Endothelial cell of umbilical vein (primary cell): ENCODE measurements at regions not wholly inside any gene's neighbourhood (a gene's known extent, or its start where the extent isn't known, plus 50 kb on each side); places are given as distances from the start of the nearest gene placed in this dataset.

Source experiments
- BruUV-seq: library from RNA; stranded (reverse); fragments of 400-500 nt; replicated peaks from 2 replicates; lab custom pipeline; 2021; lab: Mats Ljungman, UMichigan
- CTCF ChIA-PET: fragments of 300-600, 350-600 bp; sonication (Branson Sonifier 250); formaldehyde crosslinking; loops from one replicate; lab custom pipeline; 2021; ENCODE audit warnings: antibody characterized with exemption, inconsistent platforms; lab: Charles Lee
- POLR2A ChIA-PET: fragments of 300-600, 350-600 bp; sonication (Branson Sonifier 250); formaldehyde crosslinking; loops from one replicate; lab custom pipeline; 2021; ENCODE audit warnings: antibody characterized with exemption, inconsistent platforms; lab: Charles Lee
- DNase-seq: peaks from one replicate; pipeline ENCODE4 v3.0.0-alpha.2; 2011; ENCODE audit warnings: low read depth, low spot score
- FAIRE-seq: peaks from 2 replicates; lab custom pipeline; 2011; peaks lifted over from hg19 to GRCh38; lab: Jason Lieb, UNC
- H2AFZ ChIP-seq: 2 replicates; pipeline ENCODE4 v1.6.0; 2012; ENCODE audit warnings: low read depth, low read length, control low read depth, inconsistent platforms
- H3K27ac ChIP-seq: 2 replicates; pipeline ENCODE4 v1.5.1; 2011; ENCODE audit warnings: low read depth, mild to moderate bottlenecking, control low read depth, low read length, moderate library complexity; ENCODE audit not compliant: insufficient read depth
- H3K27me3 ChIP-seq, 2 experiments: 2 replicates each; pipeline versions ENCODE4 v1.6.0 to v1.6.1; 2011; ENCODE audit warnings: low read length in 2 of 2, mixed read lengths in 1 of 2; ENCODE audit not compliant: control insufficient read depth in 2 of 2, insufficient read depth in 2 of 2
- H3K36me3 ChIP-seq, 2 experiments: 2 replicates in 1 of 2; 3 replicates in 1 of 2; pipeline ENCODE4 v1.5.1; 2011; ENCODE audit warnings: low read length in 2 of 2, mild to moderate bottlenecking in 1 of 2, moderate library complexity in 1 of 2; ENCODE audit not compliant: control insufficient read depth in 2 of 2, insufficient read depth in 2 of 2; ENCODE audit errors: extremely low read depth in 1 of 2
- H3K4me1 ChIP-seq: 3 replicates; pipeline ENCODE4 v1.5.1; 2011; ENCODE audit warnings: mild to moderate bottlenecking, low read length; ENCODE audit not compliant: control insufficient read depth, insufficient read depth; ENCODE audit errors: extremely low read depth
- H3K4me2 ChIP-seq: 2 replicates; pipeline ENCODE4 v1.6.1; 2011; ENCODE audit warnings: low read length, control low read depth, mixed read lengths; ENCODE audit not compliant: insufficient read depth
- H3K4me3 ChIP-seq, 3 experiments: fragments of 200-600 bp in 1 of 3; sonication (generic), shearing (Covaris generic) in 1 of 3; replicated peaks in 1 of 3; 2 replicates each; pipeline ENCODE4 v1.5.1; 2011 to 2016; ENCODE audit warnings: control low read depth in 3 of 3, low read length in 3 of 3, mild to moderate bottlenecking in 2 of 3, inconsistent platforms in 1 of 3, low read depth in 1 of 3, moderate library complexity in 1 of 3; ENCODE audit not compliant: insufficient read depth in 1 of 3
- H3K79me2 ChIP-seq: 2 replicates; pipeline ENCODE4 v1.6.0; 2012; ENCODE audit warnings: low read length, inconsistent platforms; ENCODE audit not compliant: control insufficient read depth, insufficient read depth
- H3K9ac ChIP-seq: replicated peaks from 2 replicates; pipeline ENCODE3; 2011; ENCODE audit warnings: low read length, control low read depth; ENCODE audit not compliant: insufficient read depth; ENCODE audit errors: extremely low read depth
- H3K9me1 ChIP-seq: replicated peaks from 3 replicates; pipeline ENCODE4 v1.6.0; 2011; ENCODE audit warnings: mild to moderate bottlenecking, low read length; ENCODE audit not compliant: control insufficient read depth, insufficient read depth; ENCODE audit errors: extremely low read depth
- H3K9me3 ChIP-seq: replicated peaks from 2 replicates; pipeline ENCODE4 v1.5.1; 2012; ENCODE audit warnings: low read length, inconsistent platforms; ENCODE audit not compliant: control insufficient read depth, insufficient read depth
- H4K20me1 ChIP-seq: replicated peaks from 2 replicates; pipeline ENCODE3; 2011; ENCODE audit warnings: mild to moderate bottlenecking, low read length; ENCODE audit not compliant: control insufficient read depth, insufficient read depth; ENCODE audit errors: extremely low read depth
- CTCF ChIP-seq, 2 donors: IDR thresholded peaks; 1 replicate in 1 of 2; 2 replicates in 1 of 2; pipeline ENCODE4 v1.5.1; 2011; ENCODE audit warnings: low read length in 2 of 2, mild to moderate bottlenecking in 2 of 2, moderate library complexity in 2 of 2, control low read depth in 1 of 2, inconsistent platforms in 1 of 2, low read depth in 1 of 2; ENCODE audit not compliant: insufficient read depth in 1 of 2; ENCODE audit errors: extremely low read depth in 1 of 2
- EZH2 ChIP-seq: IDR thresholded peaks from 2 replicates; pipeline ENCODE4 v1.6.1; 2012; ENCODE audit warnings: borderline replicate concordance, low read depth, mild to moderate bottlenecking, moderate library complexity, low read length, inconsistent platforms; ENCODE audit not compliant: severe bottlenecking
- FOS ChIP-seq: IDR thresholded peaks from 2 replicates; pipeline ENCODE4 v1.6.1; 2011; ENCODE audit warnings: mild to moderate bottlenecking, low read length, moderate library complexity, borderline replicate concordance; ENCODE audit not compliant: insufficient read depth
- GATA2 ChIP-seq: IDR thresholded peaks from 2 replicates; pipeline ENCODE4 v1.7.0; 2011; ENCODE audit warnings: low read depth, mild to moderate bottlenecking, moderate library complexity, mixed read lengths, low read length; ENCODE audit not compliant: insufficient read length, insufficient read depth
- JUN ChIP-seq: IDR thresholded peaks from 2 replicates; pipeline ENCODE4 v1.6.1; 2011; ENCODE audit warnings: borderline replicate concordance, low read depth; ENCODE audit not compliant: insufficient read length, insufficient read depth
- MAX ChIP-seq: IDR thresholded peaks from 2 replicates; pipeline ENCODE4 v1.6.1; 2011; ENCODE audit not compliant: insufficient read depth, insufficient read length
- MYC ChIP-seq: IDR thresholded peaks from one replicate; pipeline ENCODE4 v1.6.1; 2011; ENCODE audit warnings: mild to moderate bottlenecking, low read depth, low read length
- POLR2A ChIP-seq: IDR thresholded peaks from 2 replicates; pipeline ENCODE4 v1.6.1; 2012; ENCODE audit warnings: low read depth, mild to moderate bottlenecking, control low read depth, low read length
- POLR2AphosphoS5 ChIP-seq: IDR thresholded peaks from 2 replicates; pipeline ENCODE4 v1.6.1; 2012; ENCODE audit warnings: low read depth, mild to moderate bottlenecking, control low read depth, low read length, moderate library complexity; ENCODE audit not compliant: insufficient read depth
- dilution Hi-C: fragments of 300-500 bp; cut with MboI; formaldehyde crosslinking; loops from one replicate; pipeline ENCODE4 v1.15.0; 2019; ENCODE audit warnings: low sequenced_read_pairs; ENCODE audit not compliant: extremely low pct_ligation_motif_present
- intact Hi-C: fragments of 100-400 bp; cut with micrococcal nuclease; formaldehyde crosslinking; loops from one replicate; pipeline ENCODE4 v1.10.0; 2022

- H3K79me2 ChIP-seq = no peaks in the 10 kb centered on the region
- no TSS peak for BruUV-seq
- H3K9me1 ChIP-seq = no peaks in the 10 kb centered on the region
- H4K20me1 ChIP-seq = no peaks in the 10 kb centered on the region
- H3K9me3 ChIP-seq = no peaks in the 10 kb centered on the region
- no peak overlapping the region for H3K9ac ChIP-seq
- no peak overlapping the region for H3K4me2 ChIP-seq
- no peaks in the 10 kb centered on the region for H3K36me3 ChIP-seq
- FAIRE-seq = no peak
- TF ChIP-seq JUN (no peak), EZH2 (no peak), GATA2 (no peak), MAX (no peak), CTCF (IDR thresholded peaks at IDR 0.05; ENCODE audit: extremely low read depth in 1 of 2, insufficient read depth in 1 of 2, low read depth in 1 of 2, low read length in 2 of 2) (no peak), POLR2A (no peak), MYC (no peak), POLR2AphosphoS5 (no peak), FOS (no peak)
- ChIA-PET POLR2A (no interaction called here), CTCF (interaction anchor here (1.7 kb wide), 1 partner anchor 11 kb away, joined by 5 read pairs; no protein-coding TSS in a partner anchor)
- no peak for DNase-seq
- H2AFZ ChIP-seq = no peak overlapping the region
- dilution Hi-C loops = no loop called here
- H3K27me3 ChIP-seq = no peaks in the 10 kb centered on the region
- intact Hi-C loops = no loop called here
- no peak overlapping the region for H3K27ac ChIP-seq
- H3K4me3 ChIP-seq = no peak overlapping the region
- no peaks in the 10 kb centered on the region for H3K4me1 ChIP-seq
Observed at GRCh38 chr6:122072014-122072647, 327.3 kb upstream of the HSF2 start.
